ENCODE measurements at regions not wholly inside any gene's neighbourhood (a gene's known extent, or its start where the extent isn't known, plus 50 kb on each side); places are given as distances from the start of the nearest gene placed in this dataset.

GRCh38 chr11:134575504-134576230 lies 163.6 kb upstream of the B3GAT1 start:
- 81% methylated on average over 16 of the region's 16 CpGs; no CpG with 5 or more reads in 1 of the 2 experiments for WGBS, 2 experiments (ENCODE audit: extremely low coverage in 1 of 2, insufficient coverage in 1 of 2, insufficient read length in 1 of 2, insufficient replicate concordance in 2 of 2, low coverage in 1 of 2, low lambda C conversion rate in 2 of 2, missing lambda C conversion rate in 1 of 2)

More at GRCh38 chr11:134575504-134576230, 163.6 kb upstream of the B3GAT1 start:
- Histone ChIP-seq H2BK20ac (ENCODE audit: low read length) (no peak overlapping the region), H2BK15ac (ENCODE audit: low read length) (no peak overlapping the region), H3K36me3 (ENCODE audit: control insufficient read depth in 2 of 4, insufficient read depth in 4 of 4, low read length in 3 of 4) (no peaks in the 10 kb centered on the region), H4K20me1 (replicated peaks in 1 of 2; ENCODE audit: control insufficient read depth in 1 of 2, insufficient read depth in 2 of 2, low read length in 2 of 2) (no peaks in the 10 kb centered on the region), H3K14ac (ENCODE audit: insufficient read length) (no peak overlapping the region), H3K4me1 (replicated peaks in 1 of 4; ENCODE audit: control insufficient read depth in 3 of 4, insufficient read depth in 4 of 4, low read length in 3 of 4) (no peaks in the 10 kb centered on the region; a peak in 2 of 7 replicates), H4K8ac (ENCODE audit: extremely low read depth, insufficient read depth, low read length) (no peak overlapping the region), H3K4me3 (ENCODE audit: extremely low read depth in 1 of 4, insufficient read depth in 2 of 4, low read depth in 3 of 4, low read length in 4 of 4) (no peak overlapping the region), H2BK5ac (ENCODE audit: low read depth, low read length) (no peak overlapping the region), H3K18ac (ENCODE audit: extremely low read depth, low read length) (0 out of 2 replicates have a peak overlapping the region, but pooled peaks have one; percentile 41), H3K4me2 (ENCODE audit: insufficient read depth in 1 of 2, low read depth in 2 of 2, low read length in 2 of 2) (no peak overlapping the region), H3K27me3 (replicated peaks in 1 of 4; ENCODE audit: control insufficient read depth in 3 of 4, extremely low read depth in 1 of 4, insufficient read depth in 3 of 4, low read length in 3 of 4) (peaks cover 0 to 2% (median 0%) of the 10 kb centered on the region in 4 experiments; a peak in 2 of 7 replicates), H3K79me1 (ENCODE audit: low read depth, low read length) (no peaks in the 10 kb centered on the region), H3K4ac (replicated peaks; ENCODE audit: insufficient read length, low read depth, low read length) (no peak overlapping the region), H4K5ac (ENCODE audit: insufficient read length, low read depth, low read length) (no peak overlapping the region), H3K27ac (ENCODE audit: low read depth, low read length) (no peak overlapping the region), H4K91ac (replicated peaks; ENCODE audit: insufficient read length, low read length) (no peak overlapping the region), H2BK12ac (ENCODE audit: low read depth, low read length) (no peak overlapping the region), H3K56ac (replicated peaks; ENCODE audit: insufficient read length, low read depth, low read length) (no peak overlapping the region), H2AFZ (ENCODE audit: low read length) (no peak overlapping the region), H3K23ac (ENCODE audit: insufficient read length) (no peak overlapping the region), H3K79me2 (ENCODE audit: control insufficient read depth in 1 of 2, insufficient read depth in 2 of 2, low read length in 2 of 2) (no peaks in the 10 kb centered on the region), H3K23me2 (ENCODE audit: low read depth, low read length) (no peaks in the 10 kb centered on the region), H2BK120ac (replicated peaks; ENCODE audit: low read depth, low read length) (no peak overlapping the region), H3K9ac (replicated peaks in 1 of 4; ENCODE audit: extremely low read depth in 1 of 4, low read depth in 3 of 4, low read length in 3 of 4) (no peak overlapping the region), H2AK5ac (ENCODE audit: low read depth, low read length) (no peak overlapping the region), H3K9me3 (ENCODE audit: insufficient read depth in 2 of 2, low read depth in 1 of 2, low read length in 1 of 2) (no peaks in the 10 kb centered on the region)
- POLR2A ChIA-PET (ENCODE audit: partially characterized antibody) = interaction anchor here (1.3 kb wide), 1 partner anchor 23 kb away, joined by 3 read pairs; no protein-coding TSS in a partner anchor
- DNase-seq (ENCODE audit: low read depth in 1 of 2, low spot score in 2 of 2) (peak in 1 of 2 experiments; percentile 44), FAIRE-seq (no peak)
- CTCF ChIA-PET (ENCODE audit: partially characterized antibody) = interaction anchor here (0.7 to 1.4 kb wide), 8 partner anchors 11 to 190 kb away, joined by 3 to 4 read pairs (median 3); no protein-coding TSS in a partner anchor
- TF ChIP-seq YY1 (IDR thresholded peaks at IDR 0.05; ENCODE audit: low read depth, low read length) (no peak), PHF8 (conservative IDR thresholded peaks at IDR 0.05; ENCODE audit: low read depth, low read length) (no peak), CEBPB (IDR thresholded peaks at IDR 0.05; ENCODE audit: low read depth, low read length) (no peak), KDM4A (IDR thresholded peaks at IDR 0.05; ENCODE audit: low read depth, low read length, severe bottlenecking) (no peak), KDM5A (IDR thresholded peaks at IDR 0.05; ENCODE audit: low read length) (no peak), SP1 (IDR thresholded peaks at IDR 0.05; ENCODE audit: low read depth, low read length) (no peak), CBX8 (IDR thresholded peaks at IDR 0.05; ENCODE audit: borderline replicate concordance, low read depth, low read length) (no peak)
